ENCODE measurements at regions not wholly inside any gene's neighbourhood (a gene's known extent, or its start where the extent isn't known, plus 50 kb on each side); places are given as distances from the start of the nearest gene placed in this dataset.
A peak's percentile ranks its signal among the peaks of the same experiment; 100 is the strongest.
"Not testable (repeated sequence)": the region's sequence is repeated elsewhere in the genome, so short reads cannot be mapped to it uniquely, and the experiment has no call there.

DNA sequence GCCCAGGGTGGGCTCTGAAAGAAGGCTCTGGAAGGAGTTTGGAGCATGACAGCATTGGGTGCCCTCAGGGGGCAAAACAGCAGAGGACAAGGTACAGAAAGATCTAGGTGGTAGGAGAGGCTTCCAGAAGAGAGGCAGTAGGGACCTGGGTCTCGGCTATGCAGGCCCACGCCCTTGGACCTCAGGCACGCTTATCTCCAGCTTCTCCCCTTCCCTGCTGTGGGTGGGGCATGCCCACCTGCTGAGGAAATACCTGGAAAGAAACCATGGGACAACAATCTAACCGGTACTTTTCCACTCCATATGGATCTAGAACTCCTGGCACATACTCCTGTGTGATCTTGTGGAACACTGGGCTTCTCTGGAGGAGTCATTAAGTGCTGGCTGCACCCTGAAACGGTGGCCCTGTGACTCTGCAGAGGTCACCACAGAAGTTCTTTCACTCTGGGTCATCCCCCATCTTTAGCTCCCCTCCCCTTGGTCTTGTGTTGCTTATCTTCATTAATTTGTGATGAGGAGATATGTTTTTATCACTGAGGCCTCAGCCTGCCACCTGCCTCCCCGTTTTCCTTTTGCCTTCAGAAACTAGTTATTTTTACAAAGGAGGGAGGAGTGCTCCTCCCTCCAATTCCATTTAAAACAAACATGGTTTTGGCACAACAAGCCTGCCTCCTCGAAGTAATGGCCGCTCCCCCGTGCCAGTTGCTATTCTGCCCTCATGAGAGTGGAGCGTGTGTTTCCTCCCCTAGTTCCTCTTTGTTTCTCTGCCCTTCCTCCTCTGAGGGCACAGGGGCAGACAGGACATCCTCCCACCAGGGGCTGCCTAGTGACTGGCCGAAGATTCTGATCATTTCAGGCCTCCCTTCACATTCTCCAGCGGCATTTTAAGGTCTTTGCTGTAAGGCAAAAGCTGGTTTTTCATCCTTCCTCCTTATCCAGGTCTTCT is 78.0 kb upstream of the ATP5PO start:
- DNase-seq: no peak

DNA sequence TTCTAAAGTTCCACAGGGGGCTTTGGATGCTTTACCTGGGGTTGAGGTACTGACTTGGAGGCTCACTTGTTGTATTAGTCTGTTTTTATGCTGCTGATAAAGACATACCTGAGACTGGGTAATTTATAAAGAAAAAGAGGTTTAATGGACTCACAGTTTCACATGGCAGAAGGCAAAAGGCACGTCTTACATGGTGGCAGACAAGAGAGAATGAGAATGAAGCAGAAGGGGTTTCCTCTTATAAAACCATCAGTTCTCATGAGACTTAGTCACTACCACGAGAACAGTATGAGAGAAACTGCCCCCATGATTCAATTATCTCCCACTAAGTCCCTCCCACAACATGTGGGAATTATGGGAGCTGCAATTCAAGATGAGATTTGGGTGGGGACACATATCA is 76.8 kb upstream of the ATP5PO start:
- DNase-seq: not testable (repeated sequence)

GRCh38 chr21:33991133-33991532 is 75.5 kb upstream of the ATP5PO start:
- DNase-seq: no peak

DNA sequence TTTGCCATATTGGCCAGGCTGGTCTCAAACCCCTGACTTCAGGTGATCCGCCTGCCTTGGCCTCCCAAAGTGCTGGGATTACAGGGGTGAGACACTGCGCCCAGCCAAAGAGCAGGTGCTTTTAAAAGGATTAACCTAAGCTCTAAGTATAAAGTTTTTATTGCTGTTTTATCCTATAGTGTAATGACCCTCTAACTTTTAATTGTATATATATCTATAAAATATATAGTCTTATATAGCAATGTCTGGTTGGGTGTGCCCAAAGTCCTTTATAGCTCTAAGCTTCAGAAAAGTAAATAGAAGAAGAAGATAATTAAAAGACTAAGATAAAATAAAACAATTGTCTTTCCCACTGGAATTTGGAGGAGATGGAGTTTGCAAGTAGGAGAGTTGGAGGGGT is 73.8 kb upstream of the ATP5PO start:
- no peak for DNase-seq

DNA sequence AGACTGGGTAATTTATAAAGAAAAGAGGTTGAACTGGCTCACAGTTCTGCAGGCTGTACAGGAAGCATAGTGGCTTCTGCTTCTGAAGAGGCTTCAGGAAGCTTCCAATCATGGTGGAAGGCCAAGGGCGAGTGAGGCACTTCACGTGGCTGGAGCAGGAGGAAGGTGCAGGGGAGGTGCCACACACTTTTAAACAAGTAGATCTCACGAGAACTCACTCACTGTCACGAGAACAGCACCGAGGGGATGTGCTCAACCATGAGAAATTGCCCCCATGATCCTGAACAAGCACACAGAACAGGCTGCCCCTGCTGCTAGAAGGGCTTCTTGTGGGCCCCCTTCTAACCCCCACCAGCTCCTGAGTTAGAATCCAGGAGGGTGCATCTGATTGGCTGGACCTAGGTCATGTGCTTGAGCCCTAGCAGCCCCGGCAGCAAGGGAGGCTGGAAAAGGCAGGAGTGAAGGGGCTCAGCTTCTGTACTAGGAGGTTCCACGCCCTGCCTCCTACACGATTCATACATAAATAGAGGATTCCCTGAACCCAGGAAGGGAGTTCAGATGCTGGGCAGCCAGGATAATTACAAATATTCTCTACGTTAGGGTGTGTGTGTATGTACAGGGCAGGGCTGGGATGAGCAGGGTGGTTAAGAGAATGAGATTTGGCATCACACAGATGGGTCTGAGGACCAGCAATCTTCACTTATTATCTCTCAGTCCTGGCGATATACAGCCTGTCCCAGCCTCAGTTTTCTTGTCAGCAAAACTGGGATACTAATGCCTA is 72.8 kb upstream of the ATP5PO start:
- DNase-seq: no peak

DNA sequence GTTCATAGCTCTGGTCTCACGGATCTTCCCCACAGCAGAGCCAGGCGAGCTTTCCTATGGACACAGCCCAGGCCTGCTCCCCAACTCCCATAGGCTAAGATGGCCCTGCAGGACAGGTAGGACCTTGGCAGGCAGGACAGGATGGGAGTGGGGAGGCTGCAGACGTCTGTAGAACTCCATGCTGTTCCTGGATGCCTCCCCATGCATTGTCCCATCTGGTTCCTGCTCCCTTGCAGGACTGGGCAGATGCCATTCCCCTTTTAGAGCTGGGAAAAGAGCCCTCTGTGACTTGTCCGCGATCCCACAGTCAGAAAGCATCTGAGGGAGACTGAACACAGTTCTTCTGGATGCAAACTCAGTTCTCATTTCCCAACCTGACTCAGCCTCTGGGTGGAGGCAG is 71.9 kb upstream of the ATP5PO start:
- no peak for DNase-seq

- no peak for DNase-seq
Measured at GRCh38 chr21:33985117-33986050, 69.8 kb upstream of the ATP5PO start.

DNA sequence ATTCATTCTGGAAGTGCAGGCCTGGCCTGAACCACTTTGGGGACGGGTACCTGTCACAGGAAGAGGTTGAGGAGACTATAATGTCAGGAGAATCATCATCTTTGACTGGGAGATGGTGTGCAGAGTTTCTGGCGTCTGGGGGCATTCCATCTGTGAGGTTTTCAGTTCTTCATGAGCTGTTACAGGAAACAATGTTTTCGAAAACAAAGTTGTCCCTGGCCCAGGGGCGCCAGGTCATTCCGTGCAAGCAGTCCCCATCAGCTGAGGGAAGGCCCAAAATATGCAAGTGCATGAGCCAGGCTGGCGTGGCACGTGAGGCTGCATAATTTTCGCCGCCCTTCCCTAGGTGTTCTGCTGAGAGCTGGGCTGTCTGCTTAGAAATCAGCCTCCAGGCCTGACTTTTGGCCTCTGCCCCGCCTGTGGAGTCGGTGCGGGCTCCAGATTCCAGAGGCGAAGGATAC is 68.4 kb upstream of the ATP5PO start:
- DNase-seq: no peak

DNA sequence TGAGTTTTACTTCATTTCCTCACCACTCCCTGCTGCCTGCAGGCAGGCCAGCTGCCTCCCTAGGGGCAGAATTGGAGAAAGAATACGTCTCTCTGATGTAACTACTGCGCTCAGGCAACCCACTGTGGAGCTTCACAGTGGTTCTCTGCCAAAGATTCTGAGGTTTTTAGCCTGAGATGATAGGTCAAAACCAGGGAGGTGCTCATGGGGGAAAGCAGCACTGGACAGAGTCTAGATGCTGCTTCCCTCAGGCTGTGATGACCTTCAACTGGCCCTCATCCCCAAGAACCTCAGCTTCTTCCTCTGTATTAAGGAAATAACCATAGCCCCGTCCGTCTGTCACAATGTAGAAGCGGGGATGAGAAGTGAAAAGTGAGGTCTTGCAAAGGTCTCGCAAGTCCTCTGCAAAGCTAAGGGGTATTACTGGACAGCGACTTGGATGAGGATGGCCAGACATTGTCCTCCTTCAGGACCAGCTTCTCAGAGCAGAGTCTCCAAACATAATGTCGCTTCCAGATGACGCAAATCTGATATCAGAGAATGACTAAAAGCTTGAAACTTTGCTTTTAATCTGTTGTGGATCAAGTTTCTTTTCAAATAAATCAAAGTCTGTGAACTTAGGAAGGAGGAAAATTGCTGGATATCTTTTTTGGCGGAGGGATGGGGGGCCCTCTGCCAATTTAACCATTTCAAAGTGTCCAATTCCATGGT is 65.9 kb upstream of the ATP5PO start:
- DNase-seq: no peak

GRCh38 chr21:33980276-33980916 is 64.8 kb upstream of the ATP5PO start:
- DNase-seq: no peak

DNA sequence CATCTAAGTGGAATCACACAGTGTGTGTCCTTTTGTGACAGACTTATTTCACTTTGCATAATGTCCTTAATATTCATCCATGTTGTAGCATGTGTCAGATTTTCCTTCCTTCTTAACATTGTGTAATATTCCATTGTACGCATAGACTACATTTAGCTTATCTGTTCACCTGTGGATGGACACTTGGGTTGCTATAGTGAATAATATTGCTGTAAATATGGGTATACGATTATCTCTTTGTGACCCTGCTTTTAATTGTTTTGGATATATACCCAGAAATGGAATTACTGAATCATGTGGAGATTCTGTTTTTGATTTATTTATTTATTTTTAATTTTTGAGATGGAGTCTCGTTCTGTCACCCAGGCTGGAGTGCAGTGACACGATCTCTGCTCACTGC is 63.0 kb upstream of the ATP5PO start:
- DNase-seq: peak; percentile 39

DNA sequence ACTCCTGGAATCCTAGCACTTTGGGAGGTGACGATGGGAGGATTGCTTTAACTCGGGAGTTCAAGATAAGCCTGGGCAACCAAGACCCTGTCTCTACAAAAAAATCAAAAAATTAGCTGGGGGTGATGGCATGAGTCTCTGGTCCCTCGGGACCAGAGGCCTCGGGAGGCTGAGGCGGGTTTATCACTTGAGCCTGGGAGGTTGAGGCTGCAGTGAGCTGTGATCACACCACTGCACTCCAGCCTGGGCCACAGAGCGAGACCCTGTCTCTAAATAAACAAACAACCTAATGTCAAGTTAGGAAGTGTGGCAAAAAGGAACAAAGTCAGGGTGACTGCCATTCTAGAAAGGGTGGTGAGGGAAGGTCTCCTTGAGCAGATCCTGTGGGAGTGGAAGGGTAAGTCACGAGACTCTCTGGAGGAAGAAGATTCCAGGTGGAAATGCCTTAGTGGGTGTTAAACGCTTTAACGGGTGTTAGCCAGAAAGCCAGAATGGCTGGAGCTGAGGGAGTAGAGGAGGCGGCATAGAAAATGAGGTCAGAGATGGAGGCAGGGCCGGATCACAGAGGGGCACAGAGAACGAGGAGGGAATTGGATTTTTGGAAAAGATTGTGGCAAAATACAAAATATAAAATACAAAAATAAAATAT is 62.2 kb upstream of the ATP5PO start:
- peak; percentile 47 for DNase-seq

DNA sequence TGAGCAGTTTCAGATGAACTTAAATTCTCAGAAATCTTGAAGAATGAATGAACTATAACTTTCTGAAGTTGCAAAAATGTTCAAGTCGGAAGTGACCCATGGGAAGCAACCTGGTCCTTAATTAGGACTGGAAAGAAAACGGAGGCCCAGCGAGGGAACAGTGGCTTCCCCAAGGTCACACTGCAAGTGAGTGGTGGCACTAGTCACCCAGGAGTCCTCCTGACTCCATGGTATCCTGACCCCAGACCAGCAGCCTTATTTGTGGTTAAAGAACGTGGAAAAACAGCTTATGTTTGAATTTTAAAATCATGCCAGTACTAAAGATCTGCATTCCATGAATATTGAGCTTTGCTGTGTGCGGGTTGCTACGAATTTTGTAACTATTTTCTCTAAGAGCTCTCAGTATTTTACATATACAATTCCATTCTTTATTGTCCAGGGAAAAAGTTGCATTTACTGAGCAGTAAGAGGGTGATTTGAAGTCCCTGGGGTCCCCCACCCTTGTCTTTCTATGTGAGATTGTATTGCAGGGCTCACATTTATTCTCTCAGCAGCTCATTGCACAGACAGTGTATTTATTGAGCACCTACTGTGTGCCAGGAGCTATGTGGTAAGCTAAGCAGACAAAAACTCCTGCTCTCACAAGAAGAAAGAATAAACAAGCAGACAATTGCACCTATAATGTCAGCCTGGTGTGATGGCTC is 61.6 kb upstream of the ATP5PO start:
- DNase-seq: peak; percentile 55

DNA sequence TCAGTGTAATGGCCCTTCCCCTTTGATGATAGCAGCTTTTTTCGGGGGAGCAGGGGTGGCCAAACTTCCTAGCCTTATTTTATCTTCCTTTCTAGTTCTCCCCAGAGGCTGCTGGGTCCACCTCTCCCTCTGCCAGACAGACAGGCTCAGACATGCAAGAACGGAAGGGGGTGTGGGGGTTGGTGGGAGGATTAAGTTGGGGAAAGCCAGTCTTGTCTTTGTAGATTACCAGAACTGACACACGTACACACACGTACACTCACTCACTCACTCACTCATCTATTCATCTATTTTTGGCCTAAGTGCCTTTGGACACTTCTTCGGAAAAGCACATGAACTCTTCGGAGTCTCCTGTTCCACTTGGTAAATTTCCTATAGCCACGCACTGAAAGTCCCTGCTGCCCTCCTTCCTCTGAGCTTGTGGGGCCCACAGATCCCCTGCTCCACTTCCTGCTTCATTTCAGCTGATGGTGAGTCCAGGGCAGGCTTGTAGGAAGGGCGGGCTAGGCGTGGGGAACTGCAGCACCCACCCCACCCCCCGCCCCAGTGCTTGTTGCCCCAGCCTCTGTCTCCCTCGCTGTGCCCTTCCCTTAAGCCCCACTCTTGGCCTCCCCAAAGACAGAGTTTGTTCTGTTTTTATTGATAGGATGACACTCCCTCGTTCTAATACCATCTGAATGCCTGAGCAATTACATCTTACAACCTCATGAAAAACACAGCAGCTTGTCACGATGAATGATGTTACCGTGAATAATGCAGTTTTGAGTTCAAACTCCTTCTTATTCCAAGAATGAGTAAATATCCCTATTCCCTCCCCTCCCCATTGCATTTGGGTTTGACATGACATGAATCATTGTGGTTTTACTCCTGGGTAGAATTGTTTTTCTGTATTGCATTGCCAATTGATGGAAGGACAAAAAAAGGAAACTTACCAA is 60.7 kb upstream of the ATP5PO start:
- DNase-seq: peak; percentile 70

DNA sequence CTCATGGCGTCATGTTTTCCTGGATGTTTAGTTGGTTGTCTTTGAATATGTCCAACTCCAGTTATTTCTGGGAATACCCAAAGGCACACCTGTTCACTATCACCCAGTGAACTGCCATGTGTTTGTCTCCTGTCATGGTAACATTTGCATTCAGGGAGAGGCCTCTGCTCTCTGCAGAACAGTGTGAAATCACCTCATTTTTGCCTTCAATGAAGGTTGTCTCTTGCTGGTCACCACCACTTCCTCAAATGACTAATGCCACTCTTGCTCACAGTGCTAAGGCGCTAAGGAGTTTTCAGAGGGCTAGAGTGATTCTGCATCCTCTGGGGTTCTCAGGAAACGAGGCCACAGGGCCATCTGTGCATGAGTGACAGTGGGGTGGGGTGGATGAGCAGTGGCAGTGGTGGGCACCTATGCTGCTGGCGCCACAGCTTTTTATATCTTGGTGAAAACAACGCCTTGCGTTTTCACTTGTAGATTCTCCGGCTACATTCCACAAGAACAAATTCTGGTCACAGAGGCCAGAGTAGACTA is 60.0 kb upstream of the ATP5PO start:
- peak; percentile 84 for DNase-seq

DNA sequence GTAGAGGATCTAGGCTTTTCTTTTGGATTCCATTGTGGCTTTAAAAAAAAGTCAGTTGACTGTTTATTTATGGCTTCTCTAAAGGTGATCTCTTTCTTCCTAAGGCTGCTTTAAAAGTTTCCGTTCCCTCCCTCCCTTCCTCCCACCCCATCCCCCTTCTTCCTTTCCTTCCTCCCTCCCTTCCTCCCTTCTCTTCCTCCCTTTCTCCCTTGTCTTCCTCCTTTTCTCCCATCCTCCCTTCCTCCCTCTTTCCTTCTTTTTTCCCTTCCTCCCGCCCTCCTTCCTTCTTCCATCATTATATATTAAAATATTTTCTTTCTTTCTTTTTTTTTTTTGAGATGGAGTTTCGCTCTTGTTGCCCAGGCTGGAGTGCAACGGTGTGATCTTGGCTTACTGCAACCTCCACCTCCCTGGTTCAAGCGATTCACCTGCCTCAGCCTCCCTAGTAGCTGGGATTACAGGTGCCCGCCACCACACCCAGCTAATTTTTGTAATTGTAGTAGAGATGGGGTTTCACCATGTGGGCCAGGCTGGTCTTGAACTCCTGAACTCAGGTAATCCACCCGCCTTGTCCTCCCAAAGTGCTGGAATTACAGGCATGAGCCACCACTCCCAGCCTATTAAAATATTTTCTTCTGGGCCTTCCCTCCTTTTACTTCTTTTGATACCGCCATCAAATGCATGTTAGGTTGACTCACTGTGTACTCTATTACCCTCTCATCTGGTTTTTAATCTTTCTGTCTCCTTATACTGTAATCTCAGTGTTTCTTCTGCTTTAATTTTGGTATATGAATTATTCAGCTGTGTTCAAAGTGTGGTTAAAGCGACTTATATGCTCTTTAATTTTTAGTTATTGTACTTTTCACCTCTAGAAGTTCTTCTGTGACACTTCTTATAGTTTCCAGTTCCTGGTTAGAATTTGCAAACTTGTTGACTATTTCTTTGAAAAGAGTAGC is 59.2 kb upstream of the ATP5PO start:
- no peak for DNase-seq

DNA sequence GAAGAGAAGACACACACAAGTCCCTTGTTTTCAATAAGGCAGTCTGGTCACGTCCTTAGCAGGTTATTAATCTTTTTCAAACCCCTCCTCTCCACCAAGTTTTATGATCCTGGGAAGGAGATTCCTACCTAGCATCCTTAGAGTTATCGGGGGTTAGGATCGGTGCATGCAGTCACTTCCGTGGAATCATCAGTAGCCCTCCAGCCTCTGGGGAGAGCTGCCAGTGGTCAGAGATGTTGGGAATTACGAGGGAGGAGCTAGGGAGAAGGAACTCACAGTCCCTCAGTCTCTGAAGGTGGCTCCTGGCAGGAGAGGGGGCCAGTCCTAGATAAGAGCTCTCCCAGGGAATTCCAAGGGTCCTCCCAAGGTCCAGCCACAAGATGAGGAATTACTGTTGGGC is 57.7 kb upstream of the ATP5PO start:
- DNase-seq: no peak

- no peak for DNase-seq
Measured at GRCh38 chr21:33972539-33972938, 56.9 kb upstream of the ATP5PO start.
